GM12878 (cell line): ENCODE measurements at regions not wholly inside any gene's neighbourhood (a gene's known extent, or its start where the extent isn't known, plus 50 kb on each side); places are given as distances from the start of the nearest gene placed in this dataset.

Source experiments
- ATAC-seq: fragments of 200-7000 bp; cut with Tn5 transposase; 3 replicates; pipeline ENCODE4 v1.9.1; 2020; ENCODE audit warnings: mild to moderate bottlenecking, moderate library complexity
- BruUV-seq: library from RNA; stranded (reverse); fragments of 400-500 nt; replicated peaks from 2 replicates; lab custom pipeline; 2021; lab: Mats Ljungman, UMichigan
- CTCF ChIA-PET: fragments of 300-600 bp; sonication (Branson Sonifier 250); formaldehyde crosslinking; extraction: SDS; loops from one replicate; lab custom pipeline; 2021; ENCODE audit warnings: inconsistent platforms; lab: Yijun Ruan, JAX
- POLR2A ChIA-PET: fragments of 350-600 bp; formaldehyde crosslinking; extraction: SDS; loops from one replicate; lab custom pipeline; 2021; ENCODE audit warnings: inconsistent platforms; lab: Charles Lee
- RAD21 ChIA-PET: fragments of 300-600 bp; sonication (Branson Sonifier 250); formaldehyde crosslinking; loops from one replicate; lab custom pipeline; 2023; ENCODE audit warnings: antibody characterized with exemption; ENCODE audit not compliant: unreplicated experiment; lab: Charles Lee
- SMC1A ChIA-PET: fragments of 300-600 bp; sonication (Branson Sonifier 250); formaldehyde crosslinking; loops from one replicate; lab custom pipeline; 2023; ENCODE audit not compliant: unreplicated experiment, uncharacterized antibody; lab: Charles Lee
- DNase-seq: peaks from one replicate; pipeline ENCODE4 v3.0.0-alpha.2; 2011; ENCODE audit warnings: low read depth, low spot score
- FAIRE-seq: peaks from 3 replicates; lab custom pipeline; 2011; peaks lifted over from hg19 to GRCh38; lab: Jason Lieb, UNC
- H2AFZ ChIP-seq: 2 replicates; pipeline ENCODE4 v1.6.0; 2011; ENCODE audit warnings: low read depth, low read length, control low read depth; ENCODE audit not compliant: control insufficient read depth
- H3K27ac ChIP-seq: 2 replicates; pipeline ENCODE4 v1.5.1; 2011; ENCODE audit warnings: control low read depth; ENCODE audit not compliant: control insufficient read depth, insufficient read depth
- H3K27me3 ChIP-seq, 2 experiments: replicated peaks in 1 of 2; 2 replicates each; pipeline versions ENCODE4 v1.6.0 to v1.6.1; 2011; ENCODE audit warnings: low read length in 1 of 2; ENCODE audit not compliant: control insufficient read depth in 2 of 2, insufficient read depth in 2 of 2
- H3K36me3 ChIP-seq, 2 experiments: 2 replicates each; pipeline ENCODE4 v1.5.1; 2011; ENCODE audit warnings: low read length in 1 of 2; ENCODE audit not compliant: control insufficient read depth in 2 of 2, insufficient read depth in 2 of 2
- H3K4me1 ChIP-seq: 2 replicates; pipeline ENCODE4 v1.6.1; 2011; ENCODE audit warnings: mild to moderate bottlenecking, low read length, moderate library complexity, mixed read lengths; ENCODE audit not compliant: control insufficient read depth, insufficient read depth
- H3K4me2 ChIP-seq: 2 replicates; pipeline ENCODE4 v1.6.0; 2011; ENCODE audit warnings: control low read depth; ENCODE audit not compliant: control insufficient read depth, insufficient read depth
- H3K4me3 ChIP-seq: fragments of 200-600 bp; sonication (generic); 2 replicates; pipeline ENCODE4 v1.5.1; 2016
- H3K79me2 ChIP-seq: 2 replicates; pipeline ENCODE4 v1.6.0; 2011; ENCODE audit warnings: low read length; ENCODE audit not compliant: control insufficient read depth, insufficient read depth
- H3K9ac ChIP-seq: 2 replicates; pipeline ENCODE4 v1.8.0; 2011; ENCODE audit warnings: low read length, control low read depth, mixed read lengths; ENCODE audit not compliant: control insufficient read depth, insufficient read depth
- H3K9me3 ChIP-seq: replicated peaks from 3 replicates; pipeline ENCODE4 v1.5.1; 2011; ENCODE audit warnings: mild to moderate bottlenecking, low read length; ENCODE audit not compliant: control insufficient read depth, insufficient read depth
- H4K20me1 ChIP-seq: 2 replicates; pipeline ENCODE4 v1.6.0; 2011; ENCODE audit not compliant: control insufficient read depth, insufficient read depth
- CEBPB ChIP-seq, 2 experiments: fragments of 150-350 bp in 1 of 2; IDR thresholded peaks; 2 replicates each; pipeline ENCODE4 v1.6.1; 2012 to 2014; ENCODE audit warnings: low read depth in 2 of 2, low read length in 2 of 2, borderline replicate concordance in 1 of 2, inconsistent platforms in 1 of 2
- CHD1 ChIP-seq: IDR thresholded peaks from 2 replicates; pipeline ENCODE4 v1.6.1; 2012; ENCODE audit warnings: low read depth, low read length, improper control_type of control experiment
- HSF1 ChIP-seq: fragments of 150-350 bp; IDR thresholded peaks from 2 replicates; pipeline ENCODE4 v1.6.1; 2014; ENCODE audit warnings: mild to moderate bottlenecking, low read depth, low read length
- ZNF217 ChIP-seq: fragments of 450-650 bp; IDR thresholded peaks from 2 replicates; pipeline ENCODE4 v1.6.1; 2017; ENCODE audit warnings: antibody characterized with exemption, mild to moderate bottlenecking
- WGBS: methylation state at CpG from one replicate; pipeline ENCODE4 v1.1.6; 2016; ENCODE audit warnings: low lambda C conversion rate; ENCODE audit not compliant: insufficient replicate concordance, insufficient coverage; ENCODE audit errors: missing lambda C conversion rate; 5-methylcytosine and 5-hydroxymethylcytosine counted together
- in situ Hi-C: fragments of 300-500 bp; cut with MboI; formaldehyde crosslinking; loops from 9 replicates; pipeline ENCODE4 v1.14.3; 2018; ENCODE audit warnings: mixed read lengths
- intact Hi-C: fragments of 100-400 bp; cut with micrococcal nuclease; formaldehyde crosslinking; loops from one replicate; pipeline ENCODE4 v1.14.2; 2022; ENCODE audit not compliant: unreplicated experiment

GRCh38 chr14:71489742-71490141 lies 442.5 kb upstream of the RGS6 start:
- no peak for FAIRE-seq
- Histone ChIP-seq H3K9ac (no peak overlapping the region), H3K79me2 (peaks cover 22% of the 10 kb centered on the region), H2AFZ (no peak overlapping the region), H3K9me3 (no peaks in the 10 kb centered on the region; the same call in 2 of the 3 replicates), H3K36me3 (peaks cover 0 to 4% of the 10 kb centered on the region in 2 experiments; a peak in 2 of 4 replicates), H3K27ac (no peak overlapping the region), H3K4me3 (no peak overlapping the region), H3K4me2 (no peak overlapping the region), H3K27me3 (no peaks in the 10 kb centered on the region), H3K4me1 (peaks cover 12% of the 10 kb centered on the region), H4K20me1 (no peaks in the 10 kb centered on the region)
- intact Hi-C loops, result no loop called here
- ChIA-PET CTCF (interaction anchor here (0.6 to 2.6 kb wide), 2 partner anchors 59 to 67 kb away, joined by 3 to 6 read pairs; no protein-coding TSS in a partner anchor), POLR2A (interaction anchor here (0.6 to 1.2 kb wide), 3 partner anchors 8 to 1266 kb away, joined by 3 to 4 read pairs (median 4); no protein-coding TSS in a partner anchor), SMC1A (interaction anchor here (1.3 to 5.6 kb wide), 6 partner anchors 9 to 66 kb away, joined by 3 to 42 read pairs (median 17); no protein-coding TSS in a partner anchor), RAD21 (interaction anchor here (1.1 to 2.0 kb wide), 6 partner anchors 57 to 162 kb away, joined by 3 to 5 read pairs (median 4); no protein-coding TSS in a partner anchor)
- no TSS peak for BruUV-seq
- no peak for DNase-seq
- no peak for TF ChIP-seq CHD1
- 100% methylated on average over 3 of the region's 3 CpGs for WGBS
- ATAC-seq, result no peak
- in situ Hi-C loops, result no loop called here

GRCh38 chr14:71491931-71492330 lies 440.3 kb upstream of the RGS6 start:
- BruUV-seq, result no TSS peak
- ChIA-PET POLR2A (interaction anchor here (0.7 to 2.0 kb wide), 4 partner anchors 13 to 47 kb away, joined by 3 to 5 read pairs (median 4); no protein-coding TSS in a partner anchor), RAD21 (interaction anchor here (0.6 to 1.2 kb wide), 4 partner anchors 16 to 220 kb away, joined by 3 read pairs; no protein-coding TSS in a partner anchor), CTCF (interaction anchor here (1.9 kb wide), 1 partner anchor 18 kb away, joined by 5 read pairs; no protein-coding TSS in a partner anchor), SMC1A (interaction anchor here (1.1 to 1.9 kb wide), 8 partner anchors 8 to 167 kb away, joined by 3 to 8 read pairs (median 5); no protein-coding TSS in a partner anchor)
- 97% methylated on average over 6 of the region's 6 CpGs for WGBS
- no peak overlapping the region for H3K9ac ChIP-seq
- no peak overlapping the region for H2AFZ ChIP-seq
- H3K4me2 ChIP-seq, result no peak overlapping the region
- intact Hi-C loops (no loop called here), in situ Hi-C loops (no loop called here)
- H3K9me3 ChIP-seq, result peaks cover 8% of the 10 kb centered on the region; the same call in 2 of the 3 replicates
- peaks cover 24% of the 10 kb centered on the region for H3K4me1 ChIP-seq
- FAIRE-seq (no peak), DNase-seq (no peak), ATAC-seq (no peak)
- no peaks in the 10 kb centered on the region for H4K20me1 ChIP-seq
- no peaks in the 10 kb centered on the region; a peak in 2 of 4 replicates for H3K36me3 ChIP-seq
- TF ChIP-seq ZNF217 (no peak), HSF1 (no peak), CEBPB (IDR thresholded peaks at IDR 0.05; ENCODE audit: borderline replicate concordance in 1 of 2, low read depth in 2 of 2, low read length in 2 of 2) (no peak)
- H3K4me3 ChIP-seq, result no peak overlapping the region
- peaks cover 36% of the 10 kb centered on the region for H3K79me2 ChIP-seq
- H3K27me3 ChIP-seq, result no peaks in the 10 kb centered on the region
- H3K27ac ChIP-seq, result no peak overlapping the region
